H1 (cell line): ENCODE measurements at regions not wholly inside any gene's neighbourhood (a gene's known extent, or its start where the extent isn't known, plus 50 kb on each side); places are given as distances from the start of the nearest gene placed in this dataset.

Source experiments
- CTCF ChIA-PET: fragments of 300-600 bp; sonication (Branson Sonifier 250); formaldehyde crosslinking; loops from one replicate; lab custom pipeline; 2021; ENCODE audit not compliant: partially characterized antibody; lab: Charles Lee
- POLR2A ChIA-PET: fragments of 300-600 bp; sonication (Branson Sonifier 250); formaldehyde crosslinking; loops from one replicate; lab custom pipeline; 2021; ENCODE audit warnings: inconsistent platforms; ENCODE audit not compliant: partially characterized antibody; lab: Charles Lee
- DNase-seq, 2 experiments: peaks; one replicate each; pipeline versions ENCODE4 v3.0.0 to v3.0.0-alpha.2; 2010 to 2022; ENCODE audit warnings: low spot score in 2 of 2, low read depth in 1 of 2, mixed read lengths in 1 of 2
- FAIRE-seq: peaks from 2 replicates; lab custom pipeline; 2011; peaks lifted over from hg19 to GRCh38; lab: Jason Lieb, UNC
- H2AFZ ChIP-seq: 2 replicates; pipeline ENCODE4 v1.8.1; 2012; ENCODE audit warnings: low read length, inconsistent platforms
- H2AK5ac ChIP-seq: 2 replicates; pipeline ENCODE4 v1.6.1; 2013; ENCODE audit warnings: low read depth, low read length
- H2BK120ac ChIP-seq: replicated peaks from 2 replicates; pipeline ENCODE3; 2013; ENCODE audit warnings: low read depth, low read length, inconsistent platforms
- H2BK12ac ChIP-seq: 2 replicates; pipeline ENCODE4 v1.6.1; 2013; ENCODE audit warnings: low read depth, low read length
- H2BK15ac ChIP-seq: 2 replicates; pipeline ENCODE4 v1.6.1; 2013; ENCODE audit warnings: low read length
- H2BK20ac ChIP-seq: 2 replicates; pipeline ENCODE4 v1.6.1; 2013; ENCODE audit warnings: low read length
- H2BK5ac ChIP-seq: 2 replicates; pipeline ENCODE4 v1.6.1; 2013; ENCODE audit warnings: low read depth, low read length
- H3K14ac ChIP-seq: 2 replicates; pipeline ENCODE4 v1.6.1; 2013; ENCODE audit warnings: inconsistent platforms; ENCODE audit not compliant: insufficient read length
- H3K18ac ChIP-seq: 2 replicates; pipeline ENCODE4 v1.6.1; 2013; ENCODE audit warnings: low read length; ENCODE audit errors: extremely low read depth
- H3K23ac ChIP-seq: 2 replicates; pipeline ENCODE4 v1.6.1; 2013; ENCODE audit warnings: inconsistent platforms; ENCODE audit not compliant: insufficient read length
- H3K23me2 ChIP-seq: 2 replicates; pipeline ENCODE4 v1.6.1; 2013; ENCODE audit warnings: low read depth, low read length
- H3K27ac ChIP-seq: 2 replicates; pipeline ENCODE4 v1.6.1; 2011; ENCODE audit warnings: low read depth, low read length, inconsistent platforms
- H3K27me3 ChIP-seq, 4 experiments: replicated peaks in 1 of 4; 1 replicate in 1 of 4; 2 replicates in 3 of 4; pipeline versions ENCODE4 v1.6.1 to v1.8.1; 2011 to 2013; ENCODE audit warnings: low read length in 3 of 4, mild to moderate bottlenecking in 3 of 4, inconsistent platforms in 2 of 4, mixed read lengths in 2 of 4, moderate library complexity in 1 of 4; ENCODE audit not compliant: control insufficient read depth in 3 of 4, insufficient read depth in 3 of 4; ENCODE audit errors: extremely low read depth in 1 of 4
- H3K36me3 ChIP-seq, 4 experiments: 2 replicates each; pipeline versions ENCODE4 v1.6.1 to v1.8.1; 2011 to 2013; ENCODE audit warnings: mild to moderate bottlenecking in 4 of 4, low read length in 3 of 4, moderate library complexity in 2 of 4, control low read depth in 1 of 4, inconsistent platforms in 1 of 4; ENCODE audit not compliant: insufficient read depth in 4 of 4, control insufficient read depth in 2 of 4
- H3K4ac ChIP-seq: replicated peaks from 2 replicates; pipeline ENCODE3; 2013; ENCODE audit warnings: low read length, low read depth, mixed read lengths, inconsistent platforms; ENCODE audit not compliant: insufficient read length
- H3K4me1 ChIP-seq, 4 experiments: replicated peaks in 1 of 4; 1 replicate in 1 of 4; 2 replicates in 3 of 4; pipeline versions ENCODE4 v1.6.1 to v1.8.1; 2011 to 2013; ENCODE audit warnings: low read length in 3 of 4, inconsistent platforms in 2 of 4, mixed read lengths in 1 of 4; ENCODE audit not compliant: insufficient read depth in 4 of 4, control insufficient read depth in 3 of 4
- H3K4me2 ChIP-seq, 2 experiments: 2 replicates each; pipeline versions ENCODE4 v1.6.1 to v1.8.1; 2011 to 2013; ENCODE audit warnings: low read depth in 2 of 2, low read length in 2 of 2, control low read depth in 1 of 2, inconsistent platforms in 1 of 2, mild to moderate bottlenecking in 1 of 2; ENCODE audit not compliant: insufficient read depth in 1 of 2
- H3K4me3 ChIP-seq, 4 experiments: fragments of 200-600, 300-600 bp in 1 of 4; sonication (generic), shearing (Covaris generic), sonication (Bioruptor Twin) in 1 of 4; 2 replicates each; pipeline versions ENCODE4 v1.5.1 to v1.8.1; 2011 to 2016; ENCODE audit warnings: low read length in 4 of 4, low read depth in 3 of 4, control low read depth in 2 of 4, inconsistent platforms in 2 of 4, mild to moderate bottlenecking in 2 of 4, mixed read lengths in 1 of 4, moderate library complexity in 1 of 4; ENCODE audit not compliant: insufficient read depth in 2 of 4; ENCODE audit errors: extremely low read depth in 1 of 4
- H3K56ac ChIP-seq: replicated peaks from 2 replicates; pipeline ENCODE3; 2013; ENCODE audit warnings: low read depth, mild to moderate bottlenecking, mixed read lengths, low read length, inconsistent platforms; ENCODE audit not compliant: insufficient read length
- H3K79me1 ChIP-seq: 2 replicates; pipeline ENCODE4 v1.6.1; 2013; ENCODE audit warnings: low read depth, low read length, control low read depth
- H3K79me2 ChIP-seq, 2 experiments: 2 replicates each; pipeline versions ENCODE4 v1.6.1 to v1.8.1; 2012 to 2013; ENCODE audit warnings: low read length in 2 of 2, mild to moderate bottlenecking in 2 of 2, inconsistent platforms in 1 of 2; ENCODE audit not compliant: insufficient read depth in 2 of 2, control insufficient read depth in 1 of 2
- H3K9ac ChIP-seq, 4 experiments: replicated peaks in 1 of 4; 1 replicate in 1 of 4; 2 replicates in 3 of 4; pipeline versions ENCODE4 v1.6.1 to v1.8.1; 2011 to 2013; ENCODE audit warnings: low read depth in 3 of 4, low read length in 3 of 4, control low read depth in 2 of 4, mild to moderate bottlenecking in 2 of 4, moderate library complexity in 2 of 4, inconsistent platforms in 1 of 4; ENCODE audit errors: extremely low read depth in 1 of 4
- H3K9me3 ChIP-seq, 2 experiments: 2 replicates each; pipeline versions ENCODE4 v1.6.1 to v1.8.1; 2012 to 2013; ENCODE audit warnings: mild to moderate bottlenecking in 2 of 2, moderate library complexity in 2 of 2, control low read depth in 1 of 2, inconsistent platforms in 1 of 2, low read depth in 1 of 2, low read length in 1 of 2, mixed read lengths in 1 of 2; ENCODE audit not compliant: insufficient read depth in 2 of 2
- H4K20me1 ChIP-seq, 2 experiments: replicated peaks in 1 of 2; 2 replicates each; pipeline versions ENCODE3 to v1.8.1; 2011 to 2013; ENCODE audit warnings: inconsistent platforms in 2 of 2, low read length in 2 of 2, mild to moderate bottlenecking in 1 of 2; ENCODE audit not compliant: insufficient read depth in 2 of 2, control insufficient read depth in 1 of 2
- H4K5ac ChIP-seq: 2 replicates; pipeline ENCODE4 v1.6.1; 2013; ENCODE audit warnings: low read length, low read depth, mixed read lengths, inconsistent platforms; ENCODE audit not compliant: insufficient read length
- H4K8ac ChIP-seq: 2 replicates; pipeline ENCODE4 v1.8.0; 2013; ENCODE audit warnings: mild to moderate bottlenecking, moderate library complexity, low read length, inconsistent platforms; ENCODE audit not compliant: insufficient read depth; ENCODE audit errors: extremely low read depth
- H4K91ac ChIP-seq: replicated peaks from 2 replicates; pipeline ENCODE3; 2013; ENCODE audit warnings: low read length, mixed read lengths, inconsistent platforms; ENCODE audit not compliant: insufficient read length
- BACH1 ChIP-seq: IDR thresholded peaks from 2 replicates; pipeline ENCODE4 v1.6.1; 2012; ENCODE audit warnings: low read length, improper control_type of control experiment
- BCL11A ChIP-seq, 2 experiments: IDR thresholded peaks; one replicate each; pipeline ENCODE4 v1.6.1; 2011; ENCODE audit warnings: low read depth in 2 of 2, low read length in 2 of 2, mild to moderate bottlenecking in 2 of 2
- EGR1 ChIP-seq: IDR thresholded peaks from 2 replicates; pipeline ENCODE4 v1.6.1; 2011; ENCODE audit warnings: low read depth, low read length, borderline replicate concordance
- POU5F1 ChIP-seq: IDR thresholded peaks from 2 replicates; pipeline ENCODE4 v1.6.1; 2011; ENCODE audit warnings: low read depth, mild to moderate bottlenecking, low read length, moderate library complexity
- RBBP5 ChIP-seq: IDR thresholded peaks from 2 replicates; pipeline ENCODE4 v1.7.1; 2012; ENCODE audit warnings: low read depth, mild to moderate bottlenecking, inconsistent platforms, low read length, moderate library complexity, borderline replicate concordance
- RXRA ChIP-seq: IDR thresholded peaks from 2 replicates; pipeline ENCODE4 v1.6.1; 2011; ENCODE audit warnings: low read depth, mild to moderate bottlenecking, low read length, moderate library complexity; ENCODE audit not compliant: insufficient read depth
- ZNF274 ChIP-seq: IDR thresholded peaks from 2 replicates; pipeline ENCODE4 v1.7.0; 2012; ENCODE audit warnings: low read length, borderline replicate concordance; ENCODE audit errors: extremely low read depth
- WGBS, 2 experiments: shearing (Covaris generic) in 1 of 2; methylation state at CpG; one replicate each; pipeline versions ENCODE4 v1.1.6 to v1.1.7; 2013 to 2015; ENCODE audit warnings: low lambda C conversion rate in 2 of 2, mixed read lengths in 2 of 2, inconsistent platforms in 1 of 2, low coverage in 1 of 2, missing lambda C conversion rate in 1 of 2; ENCODE audit not compliant: insufficient replicate concordance in 2 of 2, insufficient coverage in 1 of 2, insufficient read length in 1 of 2; ENCODE audit errors: extremely low coverage in 1 of 2, missing lambda C conversion rate in 1 of 2; 5-methylcytosine and 5-hydroxymethylcytosine counted together

DNA sequence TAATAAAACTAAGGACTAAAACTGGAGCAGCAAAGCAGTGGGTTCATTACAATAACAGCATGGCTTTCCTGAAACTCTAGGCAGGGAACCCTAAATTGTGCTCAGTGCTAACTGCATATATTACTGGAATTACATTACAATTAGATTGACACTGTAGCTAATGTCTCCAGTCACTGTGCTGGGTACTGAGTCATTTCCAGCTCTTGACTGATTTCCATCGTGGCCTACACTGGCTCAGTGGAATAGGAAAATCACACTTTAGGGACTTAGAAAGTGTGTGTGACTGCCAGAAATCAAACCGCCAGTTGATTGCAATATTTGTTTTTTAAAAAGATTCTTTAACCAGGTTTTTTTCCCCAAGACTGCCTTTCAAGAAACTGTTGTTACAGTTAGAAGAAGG, 1447.4 kb upstream of the GOT2 start:
- H2BK5ac ChIP-seq, result no peak overlapping the region
- no peak overlapping the region for H4K5ac ChIP-seq
- no peaks in the 10 kb centered on the region for H3K36me3 ChIP-seq
- no peak overlapping the region for H3K18ac ChIP-seq
- H2AFZ ChIP-seq, result no peak overlapping the region
- no peak overlapping the region for H3K9ac ChIP-seq
- no peak for DNase-seq
- H3K4me1 ChIP-seq, result peaks cover 0 to 2% (median 0%) of the 10 kb centered on the region in 4 experiments; a peak in 1 of 7 replicates
- H2AK5ac ChIP-seq, result no peak overlapping the region
- H3K23me2 ChIP-seq, result no peaks in the 10 kb centered on the region
- no peak for TF ChIP-seq BACH1
- no peak for TF ChIP-seq BCL11A (IDR thresholded peaks at IDR 0.05; ENCODE audit: low read depth in 2 of 2, low read length in 2 of 2)
- no peak for TF ChIP-seq RBBP5
- TF ChIP-seq POU5F1, result no peak
- TF ChIP-seq RXRA, result no peak
- no peak for TF ChIP-seq EGR1
- no peak for TF ChIP-seq ZNF274
- no peak overlapping the region for H3K4ac ChIP-seq
- no peak overlapping the region for H3K23ac ChIP-seq
- H3K27ac ChIP-seq, result no peak overlapping the region
- H3K79me1 ChIP-seq, result no peaks in the 10 kb centered on the region
- no peak overlapping the region for H2BK12ac ChIP-seq
- H4K8ac ChIP-seq, result no peak overlapping the region
- no peak for FAIRE-seq
- H3K4me2 ChIP-seq, result no peak overlapping the region
- 89% methylated on average over 2 of the region's 2 CpGs; no CpG with 5 or more reads in 1 of the 2 experiments for WGBS, 2 experiments
- no peak overlapping the region for H4K91ac ChIP-seq
- no peak overlapping the region for H2BK120ac ChIP-seq
- ChIA-PET POLR2A (no interaction called here), CTCF (interaction anchor here (0.6 kb wide), 1 partner anchor 10 kb away, joined by 4 read pairs; no protein-coding TSS in a partner anchor)
- H3K14ac ChIP-seq, result no peak overlapping the region
- no peaks in the 10 kb centered on the region for H3K27me3 ChIP-seq
- no peak overlapping the region for H3K4me3 ChIP-seq
- H3K56ac ChIP-seq, result no peak overlapping the region
- no peak overlapping the region for H2BK20ac ChIP-seq
- H2BK15ac ChIP-seq, result no peak overlapping the region
- no peaks in the 10 kb centered on the region for H3K9me3 ChIP-seq
- no peaks in the 10 kb centered on the region for H4K20me1 ChIP-seq
- no peaks in the 10 kb centered on the region for H3K79me2 ChIP-seq
